HepG2 (cell line): ENCODE measurements at regions not wholly inside any gene's neighbourhood (a gene's known extent, or its start where the extent isn't known, plus 50 kb on each side); places are given as distances from the start of the nearest gene placed in this dataset.

Experiments
- MAZ ChIP-seq, 2 experiments: sonication (generic) in 1 of 2; formaldehyde crosslinking in 1 of 2; IDR thresholded peaks; 2 replicates each; pipeline versions ENCODE4 v1.5.0 to v1.6.1; 2012 to 2020; ENCODE audit warnings: low read depth in 2 of 2, mild to moderate bottlenecking in 2 of 2, borderline replicate concordance in 1 of 2, improper control_type of control experiment in 1 of 2, low read length in 1 of 2, missing genetic modification reagents in 1 of 2, moderate library complexity in 1 of 2
- RXRA ChIP-seq: sonication (generic); formaldehyde crosslinking; IDR thresholded peaks from 2 replicates; pipeline ENCODE4 v1.5.1; 2020; ENCODE audit warnings: missing genetic modification reagents
- TAF15 ChIP-seq: fragments of 200-400 bp; formaldehyde crosslinking; IDR thresholded peaks from one replicate; pipeline ENCODE4 v1.6.1; 2018; ENCODE audit warnings: mild to moderate bottlenecking, low read depth, low read length; ENCODE audit not compliant: poor library complexity, severe bottlenecking
- ZNF672 ChIP-seq: sonication (generic); formaldehyde crosslinking; IDR thresholded peaks from 2 replicates; pipeline ENCODE4 v1.8.1; 2022; ENCODE audit warnings: missing genetic modification reagents
- ZNF781 ChIP-seq: sonication (generic); formaldehyde crosslinking; IDR thresholded peaks from 2 replicates; pipeline ENCODE4 v1.5.1; 2020; ENCODE audit warnings: borderline replicate concordance, mild to moderate bottlenecking, missing genetic modification reagents; ENCODE audit errors: not compliant biosample characterization
- TF ChIP-seq, protein P1 (sequence below): sonication (generic); formaldehyde crosslinking; IDR thresholded peaks from 2 replicates; pipeline ENCODE4 v1.5.0; 2020; ENCODE audit warnings: mild to moderate bottlenecking, missing genetic modification reagents, moderate library complexity
- TF ChIP-seq, protein P2 (sequence below): IDR thresholded peaks from 2 replicates; pipeline ENCODE4 v1.6.1; 2012; ENCODE audit warnings: low read depth, low read length, improper control_type of control experiment

DNA sequence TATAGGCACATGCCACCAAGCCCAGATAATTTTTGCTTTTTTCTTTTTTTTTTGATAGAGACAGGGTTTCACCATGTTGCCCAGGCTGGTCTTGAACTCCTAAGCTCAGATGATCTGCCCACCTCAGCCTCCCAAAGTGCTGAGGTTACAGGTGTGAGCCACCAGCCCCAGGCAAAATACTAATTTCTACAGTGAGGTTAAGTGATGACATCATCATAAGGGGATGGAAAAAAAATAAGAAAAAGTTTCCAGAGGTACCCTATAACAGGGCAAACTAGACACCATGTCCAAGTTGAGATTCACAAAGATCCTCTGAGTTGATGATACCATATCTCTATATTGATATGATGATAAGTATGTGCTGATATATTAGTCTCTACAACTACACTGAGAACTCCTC lies 163.7 kb upstream of the ACVR2A start:
- TF ChIP-seq, protein P1, sequence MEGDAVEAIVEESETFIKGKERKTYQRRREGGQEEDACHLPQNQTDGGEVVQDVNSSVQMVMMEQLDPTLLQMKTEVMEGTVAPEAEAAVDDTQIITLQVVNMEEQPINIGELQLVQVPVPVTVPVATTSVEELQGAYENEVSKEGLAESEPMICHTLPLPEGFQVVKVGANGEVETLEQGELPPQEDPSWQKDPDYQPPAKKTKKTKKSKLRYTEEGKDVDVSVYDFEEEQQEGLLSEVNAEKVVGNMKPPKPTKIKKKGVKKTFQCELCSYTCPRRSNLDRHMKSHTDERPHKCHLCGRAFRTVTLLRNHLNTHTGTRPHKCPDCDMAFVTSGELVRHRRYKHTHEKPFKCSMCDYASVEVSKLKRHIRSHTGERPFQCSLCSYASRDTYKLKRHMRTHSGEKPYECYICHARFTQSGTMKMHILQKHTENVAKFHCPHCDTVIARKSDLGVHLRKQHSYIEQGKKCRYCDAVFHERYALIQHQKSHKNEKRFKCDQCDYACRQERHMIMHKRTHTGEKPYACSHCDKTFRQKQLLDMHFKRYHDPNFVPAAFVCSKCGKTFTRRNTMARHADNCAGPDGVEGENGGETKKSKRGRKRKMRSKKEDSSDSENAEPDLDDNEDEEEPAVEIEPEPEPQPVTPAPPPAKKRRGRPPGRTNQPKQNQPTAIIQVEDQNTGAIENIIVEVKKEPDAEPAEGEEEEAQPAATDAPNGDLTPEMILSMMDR (CRISPR knock-in tag): no peak
- TF ChIP-seq MAZ (IDR thresholded peaks at IDR 0.05; ENCODE audit: borderline replicate concordance, low read depth, low read length) (no peak), MAZ (CRISPR knock-in tag; IDR thresholded peaks at IDR 0.05; ENCODE audit: low read depth) (no peak), RXRA (CRISPR knock-in tag) (no peak), TAF15 (no peak), ZNF672 (CRISPR knock-in tag) (no peak), ZNF781 (CRISPR knock-in tag) (no peak)
- TF ChIP-seq, protein P2, sequence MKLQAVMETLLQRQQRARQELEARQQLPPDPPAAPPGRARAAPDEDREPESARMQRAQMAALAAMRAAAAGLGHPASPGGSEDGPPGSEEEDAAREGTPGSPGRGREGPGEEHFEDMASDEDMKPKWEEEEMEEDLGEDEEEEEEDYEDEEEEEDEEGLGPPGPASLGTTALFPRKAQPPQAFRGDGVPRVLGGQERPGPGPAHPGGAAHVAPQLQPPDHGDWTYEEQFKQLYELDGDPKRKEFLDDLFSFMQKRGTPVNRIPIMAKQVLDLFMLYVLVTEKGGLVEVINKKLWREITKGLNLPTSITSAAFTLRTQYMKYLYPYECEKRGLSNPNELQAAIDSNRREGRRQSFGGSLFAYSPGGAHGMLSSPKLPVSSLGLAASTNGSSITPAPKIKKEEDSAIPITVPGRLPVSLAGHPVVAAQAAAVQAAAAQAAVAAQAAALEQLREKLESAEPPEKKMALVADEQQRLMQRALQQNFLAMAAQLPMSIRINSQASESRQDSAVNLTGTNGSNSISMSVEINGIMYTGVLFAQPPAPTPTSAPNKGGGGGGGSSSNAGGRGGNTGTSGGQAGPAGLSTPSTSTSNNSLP: no peak
